Fibroblast of gingiva (primary cell): ENCODE measurements at regions not wholly inside any gene's neighbourhood (a gene's known extent, or its start where the extent isn't known, plus 50 kb on each side); places are given as distances from the start of the nearest gene placed in this dataset.

ENCODE experiments used
- DNase-seq: peaks from one replicate; pipeline ENCODE4 v3.0.0-alpha.2; 2011; ENCODE audit warnings: low read depth

- DNase-seq, result no peak
These were observed 279.8 kb downstream of the TNS1 start for GRCh38 chr2:217722883-217723472.

- DNase-seq, result no peak
These were observed 285.1 kb downstream of the TNS1 start for GRCh38 chr2:217717646-217718045.

- no peak for DNase-seq
These were observed 287.3 kb downstream of the TNS1 start for GRCh38 chr2:217715484-217715883.

GRCh38 chr2:217714287-217714751 is 288.5 kb downstream of the TNS1 start:
- DNase-seq, result no peak

- DNase-seq, result peak; percentile 49
These were observed 289.2 kb downstream of the TNS1 start for GRCh38 chr2:217713395-217714286.

- DNase-seq, result no peak
These were observed 290.4 kb downstream of the TNS1 start for GRCh38 chr2:217712431-217712830.

GRCh38 chr2:217711188-217711587 is 291.6 kb downstream of the TNS1 start:
- DNase-seq, result no peak

- DNase-seq, result no peak
These were observed 292.5 kb downstream of the TNS1 start for GRCh38 chr2:217710211-217710765.

- DNase-seq, result peak; percentile 23
These were observed 293.2 kb downstream of the TNS1 start for GRCh38 chr2:217709478-217710210.

- DNase-seq, result peak; percentile 36
These were observed 295.6 kb downstream of the TNS1 start for GRCh38 chr2:217707131-217707611.

GRCh38 chr2:217706513-217706912 is 296.3 kb downstream of the TNS1 start:
- no peak for DNase-seq

- DNase-seq, result no peak
These were observed 296.7 kb downstream of the TNS1 start for GRCh38 chr2:217706095-217706494.

- no peak for DNase-seq
These were observed 297.3 kb downstream of the TNS1 start for GRCh38 chr2:217705461-217705860.

- peak; percentile 17 for DNase-seq
These were observed 298.8 kb downstream of the TNS1 start for GRCh38 chr2:217703999-217704398.

GRCh38 chr2:217703102-217703501 is 299.7 kb downstream of the TNS1 start:
- no peak for DNase-seq

GRCh38 chr2:217701622-217702021 is 301.2 kb downstream of the TNS1 start:
- DNase-seq, result no peak

- no peak for DNase-seq
These were observed 304.1 kb downstream of the TNS1 start for GRCh38 chr2:217698691-217699090.

- peak; percentile 94 for DNase-seq
These were observed 307.7 kb downstream of the TNS1 start for GRCh38 chr2:217695033-217695520.

- DNase-seq, result no peak
These were observed 308.5 kb downstream of the TNS1 start for GRCh38 chr2:217694291-217694690.

- no peak for DNase-seq
These were observed 309.4 kb downstream of the TNS1 start for GRCh38 chr2:217693363-217693762.

GRCh38 chr2:217691920-217692666 is 310.7 kb downstream of the TNS1 start:
- DNase-seq, result peak; percentile 76
